ENCODE measurements at regions not wholly inside any gene's neighbourhood (a gene's known extent, or its start where the extent isn't known, plus 50 kb on each side); places are given as distances from the start of the nearest gene placed in this dataset.

GRCh38 chr14:42224053-42224888 lies 617.6 kb downstream of the LRFN5 start:
- TF ChIP-seq PATZ1 (CRISPR knock-in tag; IDR thresholded peaks at IDR 0.05; ENCODE audit: borderline replicate concordance), result no peak
- no peak for TF ChIP-seq SNAI2 (CRISPR knock-in tag; IDR thresholded peaks at IDR 0.05)
- no peak for TF ChIP-seq ZC3H10 (CRISPR knock-in tag; IDR thresholded peaks at IDR 0.05)
- TF ChIP-seq ARNTL (CRISPR knock-in tag; IDR thresholded peaks at IDR 0.05; ENCODE audit: borderline replicate concordance, low read depth), result no peak
- TF ChIP-seq OSR1 (CRISPR knock-in tag; IDR thresholded peaks at IDR 0.05), result no peak
- TF ChIP-seq ZFP3 (CRISPR knock-in tag; IDR thresholded peaks at IDR 0.05), result no peak
- TF ChIP-seq BACH2 (CRISPR knock-in tag; IDR thresholded peaks at IDR 0.05; ENCODE audit: borderline replicate concordance), result no peak
- TF ChIP-seq ESRRG (CRISPR knock-in tag; IDR thresholded peaks at IDR 0.05), result no peak
- TF ChIP-seq, protein P1, sequence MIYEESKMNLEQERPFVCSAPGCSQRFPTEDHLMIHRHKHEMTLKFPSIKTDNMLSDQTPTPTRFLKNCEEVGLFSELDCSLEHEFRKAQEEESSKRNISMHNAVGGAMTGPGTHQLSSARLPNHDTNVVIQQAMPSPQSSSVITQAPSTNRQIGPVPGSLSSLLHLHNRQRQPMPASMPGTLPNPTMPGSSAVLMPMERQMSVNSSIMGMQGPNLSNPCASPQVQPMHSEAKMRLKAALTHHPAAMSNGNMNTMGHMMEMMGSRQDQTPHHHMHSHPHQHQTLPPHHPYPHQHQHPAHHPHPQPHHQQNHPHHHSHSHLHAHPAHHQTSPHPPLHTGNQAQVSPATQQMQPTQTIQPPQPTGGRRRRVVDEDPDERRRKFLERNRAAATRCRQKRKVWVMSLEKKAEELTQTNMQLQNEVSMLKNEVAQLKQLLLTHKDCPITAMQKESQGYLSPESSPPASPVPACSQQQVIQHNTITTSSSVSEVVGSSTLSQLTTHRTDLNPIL (CRISPR knock-in tag; IDR thresholded peaks at IDR 0.05; ENCODE audit: low read depth), result no peak
- no peak for TF ChIP-seq RARB (CRISPR knock-in tag; IDR thresholded peaks at IDR 0.05)
- no peak for TF ChIP-seq CSRNP3 (CRISPR knock-in tag; IDR thresholded peaks at IDR 0.05)

GRCh38 chr14:42222924-42223471 lies 616.3 kb downstream of the LRFN5 start:
- ATAC-seq, result peak; percentile 77

More at GRCh38 chr14:42224053-42224888, 617.6 kb downstream of the LRFN5 start:
- peak; percentile 86 for ATAC-seq

GRCh38 chr14:42214981-42215491 lies 608.4 kb downstream of the LRFN5 start:
- no peak for TF ChIP-seq ZC3H10 (CRISPR knock-in tag; IDR thresholded peaks at IDR 0.05)
- no peak for TF ChIP-seq RARB (CRISPR knock-in tag; IDR thresholded peaks at IDR 0.05)
- TF ChIP-seq ISL1 (CRISPR knock-in tag; IDR thresholded peaks at IDR 0.05), result no peak
- no peak for TF ChIP-seq CSDC2 (CRISPR knock-in tag; IDR thresholded peaks at IDR 0.05)
- TF ChIP-seq, protein P2, sequence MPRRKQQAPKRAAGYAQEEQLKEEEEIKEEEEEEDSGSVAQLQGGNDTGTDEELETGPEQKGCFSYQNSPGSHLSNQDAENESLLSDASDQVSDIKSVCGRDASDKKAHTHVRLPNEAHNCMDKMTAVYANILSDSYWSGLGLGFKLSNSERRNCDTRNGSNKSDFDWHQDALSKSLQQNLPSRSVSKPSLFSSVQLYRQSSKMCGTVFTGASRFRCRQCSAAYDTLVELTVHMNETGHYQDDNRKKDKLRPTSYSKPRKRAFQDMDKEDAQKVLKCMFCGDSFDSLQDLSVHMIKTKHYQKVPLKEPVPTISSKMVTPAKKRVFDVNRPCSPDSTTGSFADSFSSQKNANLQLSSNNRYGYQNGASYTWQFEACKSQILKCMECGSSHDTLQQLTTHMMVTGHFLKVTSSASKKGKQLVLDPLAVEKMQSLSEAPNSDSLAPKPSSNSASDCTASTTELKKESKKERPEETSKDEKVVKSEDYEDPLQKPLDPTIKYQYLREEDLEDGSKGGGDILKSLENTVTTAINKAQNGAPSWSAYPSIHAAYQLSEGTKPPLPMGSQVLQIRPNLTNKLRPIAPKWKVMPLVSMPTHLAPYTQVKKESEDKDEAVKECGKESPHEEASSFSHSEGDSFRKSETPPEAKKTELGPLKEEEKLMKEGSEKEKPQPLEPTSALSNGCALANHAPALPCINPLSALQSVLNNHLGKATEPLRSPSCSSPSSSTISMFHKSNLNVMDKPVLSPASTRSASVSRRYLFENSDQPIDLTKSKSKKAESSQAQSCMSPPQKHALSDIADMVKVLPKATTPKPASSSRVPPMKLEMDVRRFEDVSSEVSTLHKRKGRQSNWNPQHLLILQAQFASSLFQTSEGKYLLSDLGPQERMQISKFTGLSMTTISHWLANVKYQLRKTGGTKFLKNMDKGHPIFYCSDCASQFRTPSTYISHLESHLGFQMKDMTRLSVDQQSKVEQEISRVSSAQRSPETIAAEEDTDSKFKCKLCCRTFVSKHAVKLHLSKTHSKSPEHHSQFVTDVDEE (CRISPR knock-in tag; IDR thresholded peaks at IDR 0.05), result no peak
- no peak for TF ChIP-seq GLIS3 (CRISPR knock-in tag; IDR thresholded peaks at IDR 0.05)
- TF ChIP-seq TOX (CRISPR knock-in tag; IDR thresholded peaks at IDR 0.05; ENCODE audit: borderline replicate concordance), result no peak
- TF ChIP-seq CSRNP3 (CRISPR knock-in tag; IDR thresholded peaks at IDR 0.05), result no peak
- no peak for TF ChIP-seq ARNTL (CRISPR knock-in tag; IDR thresholded peaks at IDR 0.05; ENCODE audit: borderline replicate concordance, low read depth)
- TF ChIP-seq BACH2 (CRISPR knock-in tag; IDR thresholded peaks at IDR 0.05; ENCODE audit: borderline replicate concordance), result no peak
- no peak for TF ChIP-seq ESRRG (CRISPR knock-in tag; IDR thresholded peaks at IDR 0.05)
- peak; percentile 86 for ATAC-seq

More at GRCh38 chr14:42222924-42223471, 616.3 kb downstream of the LRFN5 start:
- no peak for TF ChIP-seq GLIS3 (CRISPR knock-in tag; IDR thresholded peaks at IDR 0.05)
- no peak for TF ChIP-seq ARNTL (CRISPR knock-in tag; IDR thresholded peaks at IDR 0.05; ENCODE audit: borderline replicate concordance, low read depth)
- no peak for TF ChIP-seq TCF4 (CRISPR knock-in tag; IDR thresholded peaks at IDR 0.05; ENCODE audit: borderline replicate concordance)
- TF ChIP-seq ISL1 (CRISPR knock-in tag; IDR thresholded peaks at IDR 0.05), result no peak
- no peak for TF ChIP-seq ESRRG (CRISPR knock-in tag; IDR thresholded peaks at IDR 0.05)
- TF ChIP-seq CSRNP3 (CRISPR knock-in tag; IDR thresholded peaks at IDR 0.05), result no peak
- TF ChIP-seq RARB (CRISPR knock-in tag; IDR thresholded peaks at IDR 0.05), result no peak
- no peak for TF ChIP-seq ZNF565 (CRISPR knock-in tag; conservative IDR thresholded peaks at IDR 0.05; ENCODE audit: low read depth)
- no peak for TF ChIP-seq SNAI2 (CRISPR knock-in tag; IDR thresholded peaks at IDR 0.05)
